Activated CD4-positive, alpha-beta T cell treated with anti-CD3 and anti-CD28 coated beads, Interleukin-2, amount 50 U/mL, for 16 hours (primary cell): ENCODE measurements at regions not wholly inside any gene's neighbourhood (a gene's known extent, or its start where the extent isn't known, plus 50 kb on each side); places are given as distances from the start of the nearest gene placed in this dataset.
"Not testable (repeated sequence)": the region's sequence is repeated elsewhere in the genome, so short reads cannot be mapped to it uniquely, and the experiment has no call there.

Experiments used
- DNase-seq: peaks from one replicate; pipeline ENCODE4 v3.0.0-alpha.2; 2020

- DNase-seq = no peak
Measured at GRCh38 chr4:100022792-100023222, 72.7 kb upstream of the H2AZ1 start.

- no peak for DNase-seq
Measured at GRCh38 chr4:100019821-100020220, 69.7 kb upstream of the H2AZ1 start.

GRCh38 chr4:100017637-100018310 is 67.7 kb upstream of the H2AZ1 start:
- peak; percentile 22 for DNase-seq

- DNase-seq = no peak
Measured at GRCh38 chr4:100016191-100016590, 66.1 kb upstream of the H2AZ1 start.

GRCh38 chr4:100014616-100015015 is 64.5 kb upstream of the H2AZ1 start:
- DNase-seq = no peak

GRCh38 chr4:100009490-100009889 is 59.4 kb upstream of the H2AZ1 start:
- no peak for DNase-seq

- DNase-seq = no peak
Measured at GRCh38 chr4:100008048-100008447, 58.0 kb upstream of the H2AZ1 start.

GRCh38 chr4:100006161-100006560 is 56.1 kb upstream of the H2AZ1 start:
- DNase-seq = not testable (repeated sequence)
